NOMO-1 treated with dmso at 0.1 percent for 144 hours (cell line): ENCODE measurements at regions not wholly inside any gene's neighbourhood (a gene's known extent, or its start where the extent isn't known, plus 50 kb on each side); places are given as distances from the start of the nearest gene placed in this dataset.
"Not testable (repeated sequence)": the region's sequence is repeated elsewhere in the genome, so short reads cannot be mapped to it uniquely, and the experiment has no call there.

Experiments
- DNase-seq: peaks from one replicate; lab custom pipeline; 2025; ENCODE audit not compliant: unreplicated experiment; lab: John Stamatoyannopoulos, UW

DNA sequence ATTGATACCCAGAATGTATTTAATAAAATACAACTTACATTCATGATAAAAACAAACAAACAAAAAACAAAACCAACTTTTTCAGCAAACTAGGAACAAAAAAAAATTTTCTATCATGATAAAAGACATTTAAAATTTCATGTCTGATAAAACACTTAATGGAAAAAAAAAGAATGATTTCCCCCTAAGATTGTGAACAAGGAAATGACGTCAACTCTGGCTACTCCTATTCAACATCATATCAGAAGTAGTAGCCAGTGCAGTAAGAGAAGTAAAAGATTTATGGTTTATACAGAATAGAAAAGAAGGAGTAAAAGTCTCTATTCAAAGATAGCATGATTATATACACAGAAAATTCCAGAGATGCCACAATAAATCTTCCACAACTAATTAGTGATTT lies 1306.6 kb downstream of the FSCB start:
- DNase-seq: no peak

DNA sequence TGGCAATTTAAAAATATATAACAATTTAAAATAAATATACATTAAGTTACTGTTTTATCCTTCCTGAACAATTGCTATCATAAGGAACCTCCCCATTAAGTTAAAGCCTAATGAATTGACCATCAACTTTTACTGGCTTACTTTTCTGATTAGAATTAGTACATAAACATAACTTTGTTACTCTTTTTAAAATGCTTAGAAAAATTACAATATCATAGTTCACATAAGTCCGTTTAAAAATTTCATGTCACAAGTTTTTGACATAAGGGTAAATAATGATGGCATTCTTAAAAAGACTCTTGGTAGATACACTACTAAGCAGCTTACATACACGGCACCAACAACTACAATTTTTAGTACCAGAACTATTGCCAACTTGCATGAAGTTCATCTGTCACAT lies 1308.6 kb downstream of the FSCB start:
- DNase-seq: no peak

DNA sequence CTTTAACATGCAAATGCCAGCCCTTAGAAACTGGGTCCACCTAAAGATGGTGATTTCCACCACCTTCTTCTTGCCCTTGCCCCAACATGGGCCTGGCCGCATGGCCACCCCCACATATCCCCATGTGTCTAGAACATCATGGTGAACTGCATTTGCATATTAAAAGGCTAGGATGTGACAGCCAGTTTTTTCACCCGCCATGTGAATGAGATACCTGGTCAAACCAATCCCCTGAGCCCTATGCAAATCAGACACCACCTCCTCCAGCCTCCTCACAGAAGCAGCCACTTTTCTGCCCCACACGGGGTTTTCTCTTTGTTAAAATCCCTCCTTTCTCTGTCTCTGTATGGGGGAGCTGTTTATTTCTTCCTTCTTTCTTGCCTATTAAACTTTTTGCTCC lies 1322.5 kb downstream of the FSCB start:
- DNase-seq: no peak

DNA sequence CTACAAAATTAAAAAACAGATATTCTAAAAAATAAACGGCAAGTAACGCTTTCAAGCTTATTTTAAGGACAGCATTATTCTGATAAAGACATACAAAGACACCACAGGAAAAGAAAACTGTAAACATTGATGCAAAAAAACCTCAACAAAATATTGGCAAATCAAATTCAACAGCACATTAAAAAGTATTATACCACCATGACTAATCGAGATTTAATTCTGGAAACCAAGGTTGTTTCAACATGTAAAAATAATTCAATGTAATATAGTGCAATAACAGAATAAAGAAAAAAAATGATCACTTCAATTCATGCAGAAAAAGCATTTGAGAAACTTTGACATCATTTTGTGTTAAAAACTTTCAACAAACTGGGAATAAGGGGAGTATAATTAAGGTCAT lies 1323.2 kb downstream of the FSCB start:
- DNase-seq: no peak

DNA sequence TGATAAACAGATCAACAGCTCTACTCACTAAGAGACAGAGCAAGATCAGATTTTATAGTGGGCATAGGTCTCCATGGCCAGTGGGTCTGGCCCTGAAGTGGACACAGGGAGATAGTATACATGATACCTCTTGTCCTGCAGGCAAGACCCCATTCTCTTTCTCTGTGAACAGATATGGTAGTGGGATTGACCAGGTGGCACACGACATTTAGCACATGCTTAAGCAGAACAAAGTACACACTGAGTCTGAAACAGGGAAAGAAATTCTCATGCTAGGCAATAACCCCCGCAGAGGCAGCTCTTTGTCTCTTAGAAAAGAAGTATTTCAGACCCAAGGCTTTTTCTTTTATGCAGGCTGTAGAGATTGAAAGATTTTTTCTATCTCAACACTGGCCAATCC lies 1331.2 kb downstream of the FSCB start:
- no peak for DNase-seq

DNA sequence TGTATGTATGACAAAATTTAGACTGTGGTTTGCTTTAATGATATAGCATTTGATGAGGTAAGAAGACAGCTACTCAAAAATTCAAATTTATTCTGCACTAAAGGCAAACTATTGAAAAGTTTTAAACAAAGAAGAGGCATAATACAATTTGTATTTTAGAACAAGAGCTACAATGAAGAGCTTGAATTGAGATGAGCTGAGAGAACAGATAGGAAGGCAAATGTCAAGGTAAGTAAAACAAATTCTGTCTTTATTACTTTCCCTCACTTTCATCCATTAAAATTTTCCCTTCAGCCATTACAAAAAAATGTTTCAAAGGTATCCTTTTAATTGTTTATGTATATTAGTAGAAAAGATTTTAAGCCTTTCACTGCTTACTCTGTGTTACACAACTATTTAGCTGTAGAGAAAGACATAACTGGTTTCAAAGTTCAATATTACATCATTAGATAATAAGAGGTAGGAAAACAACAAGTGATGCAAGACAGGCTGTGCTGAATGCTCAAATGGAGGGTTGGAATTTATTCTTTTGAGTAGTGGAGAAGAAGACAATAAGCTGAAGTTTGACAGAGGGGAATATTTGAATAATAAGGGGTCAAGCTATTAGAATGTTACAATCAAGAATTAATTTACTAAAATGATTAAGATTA lies 1334.1 kb downstream of the FSCB start:
- DNase-seq: no peak

DNA sequence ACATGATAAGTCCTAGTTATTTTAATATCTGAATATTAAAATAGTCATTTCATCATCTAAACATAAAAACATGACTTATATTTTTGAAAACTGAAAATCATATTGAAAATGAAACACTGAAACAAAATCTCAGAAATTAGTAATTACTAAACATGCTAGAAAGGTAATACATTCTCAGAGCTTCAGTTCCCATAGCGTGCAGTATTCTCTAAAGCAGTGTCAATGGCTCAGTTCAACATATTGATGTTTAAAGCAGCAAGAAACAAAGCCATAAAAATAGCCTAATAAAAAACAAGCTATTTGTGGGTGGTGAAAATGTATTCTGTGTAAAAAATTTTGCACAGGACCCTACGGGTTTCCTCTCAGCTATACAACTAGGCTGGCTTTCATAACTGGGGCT lies 1337.4 kb downstream of the FSCB start:
- no peak for DNase-seq

DNA sequence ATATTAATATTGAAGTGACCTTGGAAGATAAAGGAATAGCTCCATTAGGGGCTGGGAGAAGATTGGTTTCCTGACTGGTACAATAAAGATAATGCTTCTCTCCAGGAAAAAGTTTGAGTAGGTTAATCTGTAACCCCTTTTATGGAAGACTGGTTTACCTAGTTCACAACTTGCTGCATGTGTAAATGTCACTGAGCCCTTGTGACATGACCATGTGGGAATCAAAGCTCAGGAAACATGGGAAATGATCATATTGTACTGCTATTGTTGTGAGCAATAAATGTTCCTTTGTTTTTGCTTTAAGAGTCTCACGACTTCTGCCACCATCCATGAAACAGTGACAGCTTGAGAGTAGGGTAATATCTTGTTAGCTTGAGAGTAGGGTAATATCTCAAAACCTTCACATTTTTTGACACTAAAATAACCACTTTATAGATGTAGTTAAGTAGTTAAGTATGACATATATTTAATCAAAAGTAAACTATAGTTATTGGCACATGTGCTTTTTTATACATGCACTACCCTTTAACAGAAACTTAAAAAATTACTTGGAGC lies 1338.6 kb downstream of the FSCB start:
- DNase-seq: no peak

DNA sequence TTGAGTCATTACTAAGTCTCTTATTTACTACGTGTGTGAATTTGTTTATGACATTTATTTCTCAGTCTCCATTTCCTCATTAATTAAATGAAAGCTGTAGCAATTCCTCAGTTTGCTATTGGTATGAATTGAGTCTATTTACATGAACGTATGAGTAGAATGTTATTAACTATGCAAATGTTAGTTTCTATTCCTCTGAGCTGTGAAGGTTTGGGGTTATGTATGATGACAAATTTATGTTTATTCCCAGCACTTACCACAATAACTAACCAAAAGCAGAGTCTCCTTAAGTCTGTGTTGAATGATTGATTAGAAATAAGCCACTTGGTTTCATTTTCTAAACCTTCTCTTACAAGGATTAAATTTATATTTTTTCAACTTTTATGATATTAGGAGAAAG lies 1340.9 kb downstream of the FSCB start:
- DNase-seq: no peak

DNA sequence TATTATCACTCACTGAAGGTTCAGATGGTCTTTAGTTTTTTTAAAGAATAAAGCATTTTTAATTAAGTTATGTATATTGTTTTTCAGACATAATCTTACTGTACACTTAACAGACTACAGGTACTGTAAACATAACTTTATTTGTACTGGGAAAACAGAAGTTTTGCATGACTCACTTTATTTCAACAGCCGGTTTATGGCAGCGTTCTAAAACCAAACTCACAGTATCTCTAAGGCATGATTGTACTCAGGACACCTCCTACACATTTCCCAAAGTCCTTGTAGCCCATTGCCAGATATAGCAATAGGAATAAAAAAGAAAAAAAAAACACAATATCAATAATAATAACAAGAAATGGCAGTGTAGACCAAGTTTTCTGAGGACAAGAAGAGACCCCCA lies 1341.4 kb downstream of the FSCB start:
- no peak for DNase-seq

DNA sequence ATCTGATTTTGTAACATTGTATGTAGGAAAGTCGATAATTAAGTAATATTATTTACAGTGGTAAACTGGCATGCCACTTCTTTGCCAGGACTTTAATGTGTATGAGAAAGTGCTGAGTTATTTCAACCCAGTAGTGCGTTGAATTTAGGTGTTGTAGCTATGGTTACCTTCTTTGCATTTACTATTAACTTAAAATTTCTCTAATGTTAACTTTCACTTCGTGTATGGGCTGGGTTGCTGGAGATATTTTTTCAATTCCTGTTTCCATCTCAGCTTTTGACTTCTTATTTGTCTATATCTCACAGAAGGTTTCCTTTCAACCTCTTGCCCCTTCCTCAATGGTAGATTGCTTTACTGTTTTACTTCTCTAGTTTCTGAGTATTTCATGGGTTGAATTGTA lies 1345.6 kb downstream of the FSCB start:
- no peak for DNase-seq

DNA sequence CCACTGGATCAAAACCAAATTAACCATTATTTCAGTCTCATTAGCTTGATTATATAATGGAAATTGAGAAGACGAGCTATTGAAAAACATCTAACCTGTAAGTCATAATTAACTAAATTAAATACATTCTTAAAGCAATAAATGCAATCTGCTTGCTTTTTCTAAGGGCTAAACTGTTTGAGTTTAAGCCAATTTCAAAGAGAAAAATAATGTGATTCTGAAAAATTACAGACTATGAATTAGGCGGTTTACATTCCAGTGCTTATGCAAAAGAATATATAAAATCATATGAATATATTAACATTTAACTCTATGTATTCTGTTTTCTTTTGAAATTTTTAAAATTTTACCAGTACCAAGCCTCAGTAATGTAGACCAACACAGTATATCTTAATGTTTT lies 1349.4 kb downstream of the FSCB start:
- DNase-seq: no peak

DNA sequence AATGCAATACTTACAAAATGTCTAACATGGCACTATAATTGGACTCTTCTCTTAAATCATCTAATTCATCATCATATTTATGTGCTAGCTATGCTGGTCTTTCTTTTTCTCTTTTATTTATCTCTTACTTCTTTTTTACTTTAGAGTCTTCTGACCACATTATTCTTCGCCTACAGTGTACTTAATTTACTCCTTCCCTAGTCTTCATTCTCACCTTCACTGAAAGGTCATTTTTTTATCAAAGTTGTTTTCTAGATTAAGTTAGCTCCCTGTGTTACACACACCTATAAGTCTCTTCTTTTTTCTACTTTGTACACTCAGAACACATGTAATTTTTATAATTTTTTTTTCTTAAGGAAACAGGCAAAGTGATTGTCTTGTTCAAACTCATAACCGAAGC lies 1351.2 kb downstream of the FSCB start:
- DNase-seq: no peak

DNA sequence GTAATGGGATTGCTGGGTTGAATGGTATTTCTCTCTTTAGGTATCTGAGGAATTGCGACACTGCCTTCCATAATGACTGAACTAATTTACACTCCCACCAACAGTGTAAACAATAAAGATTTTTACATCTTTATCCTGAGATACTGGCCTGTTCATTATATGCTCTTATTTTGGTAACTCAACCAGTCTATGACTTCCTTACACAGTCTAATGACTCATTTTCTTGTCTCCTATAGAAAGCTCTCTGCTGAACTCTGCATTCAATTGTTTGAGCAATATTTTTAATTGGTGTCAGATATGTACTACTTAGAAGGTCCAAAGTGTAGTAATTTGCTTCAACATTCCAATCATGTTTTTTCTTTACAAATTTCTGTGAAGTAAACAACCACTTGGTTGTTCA lies 1351.8 kb downstream of the FSCB start:
- DNase-seq: no peak

DNA sequence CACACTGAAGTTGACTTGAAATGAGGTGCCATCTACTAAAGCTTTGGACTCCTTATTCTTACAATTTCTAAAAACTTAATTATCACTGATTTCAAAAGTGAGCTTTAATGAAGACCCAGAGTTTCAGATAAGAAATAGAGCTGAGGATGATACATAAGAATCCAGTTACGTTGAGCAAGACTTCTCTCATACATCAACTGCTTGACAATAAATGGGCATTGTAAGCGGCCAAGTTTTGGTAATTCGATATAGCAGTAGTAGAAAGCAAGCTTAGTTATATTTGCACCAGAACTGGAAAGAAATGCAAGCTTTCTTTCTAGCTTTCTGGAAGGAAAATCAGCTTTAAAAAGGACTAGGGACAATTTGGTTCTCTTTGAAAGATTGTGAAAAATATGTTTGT lies 1359.6 kb downstream of the FSCB start:
- DNase-seq: no peak

DNA sequence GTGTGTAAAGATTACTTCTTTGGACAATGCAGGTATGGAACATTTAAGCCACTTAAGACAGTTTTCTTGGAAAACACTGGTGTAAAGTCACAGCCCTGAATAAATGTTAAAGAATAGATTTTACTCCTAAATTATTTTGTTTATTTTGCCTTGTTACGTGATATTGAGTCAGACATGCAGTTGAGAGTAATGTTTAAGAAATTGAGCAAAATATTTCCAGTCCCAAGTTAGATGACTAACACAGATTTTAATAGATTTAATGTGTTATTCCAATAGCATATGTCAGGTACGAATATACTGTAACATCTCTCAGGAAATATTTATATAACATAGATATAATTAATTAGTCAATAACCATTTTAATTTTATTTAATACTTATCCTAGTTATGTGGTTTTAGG lies 1361.7 kb downstream of the FSCB start:
- DNase-seq: no peak

DNA sequence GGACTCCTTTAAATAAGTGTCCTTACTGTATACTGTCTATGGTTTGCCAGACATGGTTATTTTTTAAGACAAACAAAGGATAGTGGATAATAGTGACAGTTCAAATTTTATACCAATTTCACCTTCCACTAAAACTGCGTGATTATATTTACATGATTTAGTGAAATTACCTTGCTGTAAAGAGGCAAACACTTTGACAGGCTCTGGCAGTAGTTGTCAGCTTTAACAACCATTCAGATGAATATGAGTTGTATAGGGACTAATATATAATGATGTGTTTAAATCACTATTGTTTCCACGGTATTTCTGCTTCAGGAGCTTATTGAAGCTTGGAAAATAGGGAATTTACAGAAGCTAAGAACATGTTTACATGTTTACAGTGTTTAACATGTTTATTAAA lies 1364.0 kb downstream of the FSCB start:
- no peak for DNase-seq

DNA sequence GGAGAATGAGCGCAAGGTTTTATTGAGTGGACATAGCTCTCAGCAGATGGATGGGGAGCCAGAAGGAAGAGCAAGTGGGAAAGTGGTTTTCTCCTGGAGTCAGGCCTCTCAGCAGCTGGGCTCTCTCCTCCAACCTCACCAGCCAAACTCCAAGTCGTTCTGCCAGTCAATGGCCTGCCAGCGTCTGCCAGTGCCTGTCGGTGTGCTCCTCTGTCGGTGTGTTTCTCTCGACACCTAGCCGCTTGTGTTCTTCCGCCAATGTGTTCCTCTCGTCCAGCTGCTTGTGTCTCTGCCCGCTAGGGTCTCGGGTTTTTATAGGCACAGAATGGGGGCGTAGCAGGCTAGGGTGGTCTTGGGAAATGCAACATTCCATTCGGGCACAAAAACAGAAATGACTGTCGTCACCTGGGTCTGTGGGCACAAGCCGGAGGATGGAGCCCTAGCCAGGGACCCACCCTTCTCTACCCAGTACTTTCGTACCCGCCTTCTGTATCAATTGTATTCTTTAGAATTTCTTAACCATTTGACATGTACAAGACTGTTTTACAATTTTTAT lies 1365.4 kb downstream of the FSCB start:
- DNase-seq: no peak

DNA sequence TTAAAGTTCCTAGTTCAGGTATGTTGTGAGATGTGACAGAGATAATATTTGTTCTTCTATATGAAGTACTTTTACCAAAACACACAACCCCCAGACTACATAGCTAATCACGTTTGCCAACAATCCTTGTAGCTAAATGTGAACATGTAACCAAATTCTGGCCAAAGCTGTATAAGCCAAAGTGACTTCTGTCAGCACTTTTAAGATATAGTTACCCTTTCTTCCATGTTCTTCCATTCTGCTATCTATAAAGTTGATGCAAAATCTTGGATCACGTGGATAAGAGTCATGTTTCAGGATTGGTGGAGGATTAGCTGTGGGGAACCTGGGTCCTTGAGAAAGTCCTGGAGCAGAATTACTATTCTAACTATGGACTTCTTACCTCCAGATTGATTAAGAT lies 1366.6 kb downstream of the FSCB start:
- no peak for DNase-seq

DNA sequence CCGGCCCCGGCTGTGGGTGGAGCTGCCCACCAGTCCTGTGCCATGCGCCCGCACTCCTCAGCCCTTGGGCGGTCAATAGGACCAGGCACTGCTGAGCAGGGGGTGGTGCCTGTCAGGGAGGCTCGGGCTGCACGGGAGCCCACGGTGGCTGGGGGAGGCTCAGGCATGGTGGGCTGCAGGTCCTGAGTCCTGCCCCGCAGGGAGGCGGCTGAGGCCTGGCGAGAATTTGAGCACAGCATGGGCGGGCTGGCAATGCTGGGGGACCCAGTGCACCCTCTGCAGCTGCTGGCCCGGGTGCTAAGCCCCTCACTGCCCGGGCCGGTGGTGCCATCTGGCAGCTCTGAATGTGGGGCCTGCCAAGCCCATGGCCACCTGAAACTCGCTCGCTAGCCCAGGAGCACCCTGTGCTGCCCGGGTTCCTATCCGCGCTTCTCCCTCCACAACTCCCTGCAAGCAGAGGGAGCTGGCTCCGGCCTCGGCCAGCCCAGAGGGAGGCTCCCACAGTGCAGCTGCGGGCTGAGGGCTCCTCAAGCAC lies 1371.1 kb downstream of the FSCB start:
- DNase-seq: no peak

DNA sequence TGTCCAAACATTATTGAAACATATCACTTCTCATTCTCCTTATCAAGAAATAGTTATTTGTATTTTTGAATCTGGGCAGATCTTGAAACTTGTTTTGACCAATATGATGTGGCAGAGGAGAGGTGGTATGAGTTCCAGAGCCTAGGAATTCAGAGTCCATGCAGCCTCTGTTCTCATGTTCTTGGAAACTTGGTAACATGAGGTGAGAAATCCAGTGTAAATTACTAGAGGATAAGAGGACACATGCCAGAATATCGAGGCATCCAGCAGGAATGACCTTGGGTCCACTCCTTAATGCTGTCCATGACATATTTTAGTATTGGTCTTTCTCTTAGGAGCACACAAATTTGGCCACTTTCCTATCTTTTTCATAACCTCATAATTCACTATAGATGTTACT lies 1374.6 kb downstream of the FSCB start:
- DNase-seq: no peak

DNA sequence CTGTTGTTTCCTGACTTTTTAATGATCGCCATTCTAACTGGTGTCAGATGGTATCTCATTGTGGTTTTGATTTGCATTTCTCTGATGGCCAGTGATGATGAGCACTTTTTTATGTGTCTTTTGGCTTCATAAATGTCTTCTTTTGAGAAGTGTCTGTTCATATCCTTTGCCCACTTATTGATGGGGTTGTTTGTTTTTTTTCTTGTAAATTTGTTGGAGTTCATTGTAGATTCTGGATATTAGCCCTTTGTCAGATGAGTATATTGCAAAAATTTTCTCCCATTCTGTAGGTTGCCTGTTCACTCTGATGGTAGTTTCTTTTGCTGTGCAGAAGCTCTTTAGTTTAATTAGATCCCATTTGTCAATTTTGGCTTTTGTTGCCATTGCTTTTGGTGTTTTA lies 1378.7 kb downstream of the FSCB start:
- DNase-seq: not testable (repeated sequence)

DNA sequence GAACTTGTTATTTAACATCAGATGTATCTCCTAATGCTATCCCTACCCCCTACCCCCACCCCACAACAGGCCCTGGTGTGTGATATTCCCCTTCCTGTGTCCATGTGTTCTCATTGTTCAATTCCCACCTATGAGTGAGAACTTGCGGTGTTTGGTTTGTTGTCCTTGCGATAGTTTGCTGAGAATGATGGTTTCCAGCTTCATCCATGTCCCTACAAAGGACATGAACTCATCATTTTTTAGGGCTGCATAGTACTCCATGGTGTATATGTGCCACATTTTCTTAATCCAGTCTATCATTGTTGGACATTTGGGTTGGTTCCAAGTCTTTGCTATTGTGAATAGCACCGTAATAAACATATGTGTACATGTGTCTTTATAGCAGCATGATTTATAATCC lies 1379.2 kb downstream of the FSCB start:
- not testable (repeated sequence) for DNase-seq
